PC-3 (cell line): ENCODE measurements at regions not wholly inside any gene's neighbourhood (a gene's known extent, or its start where the extent isn't known, plus 50 kb on each side); places are given as distances from the start of the nearest gene placed in this dataset.

Experiments
- ATAC-seq: fragments of 200-7000 bp; cut with Tn5 transposase; 2 replicates; pipeline ENCODE4 v1.9.1; 2020; ENCODE audit warnings: mild to moderate bottlenecking, moderate library complexity
- BruUV-seq: library from RNA; stranded (reverse); fragments of 400-500 nt; replicated peaks from 2 replicates; lab custom pipeline; 2021; lab: Mats Ljungman, UMichigan
- CTCF ChIA-PET: fragments of 300-600 bp; sonication (Branson Sonifier 250); formaldehyde crosslinking; loops from one replicate; lab custom pipeline; 2022; ENCODE audit warnings: antibody characterized with exemption; lab: Charles Lee
- POLR2A ChIA-PET: fragments of 300-600 bp; sonication (Branson Sonifier 250); formaldehyde crosslinking; loops from one replicate; lab custom pipeline; 2022; ENCODE audit warnings: antibody characterized with exemption; ENCODE audit not compliant: unreplicated experiment; lab: Charles Lee
- DNase-seq: peaks from one replicate; pipeline ENCODE4 v3.0.0-alpha.2; 2015
- H2AFZ ChIP-seq: fragments of 300-600 bp; sonication (generic); 2 replicates; pipeline ENCODE4 v1.6.0; 2016; ENCODE audit warnings: antibody characterized with exemption, low read length
- H3F3A ChIP-seq: fragments of 300-600 bp; sonication (generic); one replicate; pipeline ENCODE4 v1.6.0; 2017; ENCODE audit warnings: antibody characterized with exemption, low read length, control low read depth, mild to moderate bottlenecking; ENCODE audit not compliant: unreplicated experiment
- H3K27ac ChIP-seq: fragments of 300-600 bp; sonication (generic); 2 replicates; pipeline ENCODE4 v1.5.1; 2016; ENCODE audit warnings: mild to moderate bottlenecking, low read length
- H3K27me3 ChIP-seq: fragments of 300-600 bp; sonication (generic); 2 replicates; pipeline ENCODE4 v1.6.1; 2016; ENCODE audit warnings: low read length, mixed read lengths
- H3K36me3 ChIP-seq: fragments of 300-600 bp; sonication (generic); 2 replicates; pipeline ENCODE4 v1.6.1; 2016; ENCODE audit warnings: low read depth, mixed run types, low read length, mixed read lengths
- H3K4me1 ChIP-seq: fragments of 300-600 bp; sonication (generic); 2 replicates; pipeline ENCODE4 v1.5.1; 2016; ENCODE audit warnings: low read length; ENCODE audit not compliant: insufficient read depth
- H3K4me2 ChIP-seq: fragments of 300-600 bp; sonication (generic); 2 replicates; pipeline ENCODE4 v1.6.0; 2016; ENCODE audit warnings: low read length
- H3K4me3 ChIP-seq: fragments of 300-600 bp; sonication (generic); 2 replicates; pipeline ENCODE4 v1.5.1; 2016; ENCODE audit warnings: mild to moderate bottlenecking, low read length, mixed read lengths
- H3K79me2 ChIP-seq: fragments of 300-600 bp; sonication (generic); 2 replicates; pipeline ENCODE4 v1.6.1; 2017; ENCODE audit warnings: low read length, mixed read lengths
- H3K9ac ChIP-seq: fragments of 300-600 bp; sonication (generic); 2 replicates; pipeline ENCODE4 v1.6.0; 2016; ENCODE audit warnings: mild to moderate bottlenecking, low read length
- H3K9me2 ChIP-seq: fragments of 300-600 bp; sonication (generic); replicated peaks from 2 replicates; pipeline ENCODE4 v1.6.1; 2016; ENCODE audit warnings: mixed run types, low read length, mixed read lengths
- H3K9me3 ChIP-seq: fragments of 300-600 bp; sonication (generic); 2 replicates; pipeline ENCODE4 v1.6.1; 2016; ENCODE audit warnings: low read length, mixed read lengths
- H4K20me1 ChIP-seq: fragments of 300-600 bp; sonication (generic); 2 replicates; pipeline ENCODE4 v1.6.1; 2016; ENCODE audit warnings: low read length, mixed read lengths
- CTCF ChIP-seq: fragments of 300-600 bp; sonication (generic); conservative IDR thresholded peaks from 2 replicates; pipeline ENCODE4 v1.5.1; 2017; ENCODE audit warnings: antibody characterized with exemption, low read depth, mild to moderate bottlenecking, low read length
- EZH2 ChIP-seq: fragments of 300-600 bp; sonication (generic); IDR thresholded peaks from one replicate; pipeline ENCODE4 v1.6.1; 2017; ENCODE audit warnings: antibody characterized with exemption, mild to moderate bottlenecking, low read length; ENCODE audit not compliant: unreplicated experiment
- EZH2phosphoT487 ChIP-seq: fragments of 300-600 bp; sonication (generic); IDR thresholded peaks from 2 replicates; pipeline ENCODE4 v1.6.1; 2018; ENCODE audit warnings: mild to moderate bottlenecking, antibody characterized with exemption, low read length, borderline replicate concordance
- intact Hi-C: fragments of 100-400 bp; cut with micrococcal nuclease; formaldehyde crosslinking; loops from 2 replicates; pipeline ENCODE4 v1.9.0; 2023

- H3K4me1 ChIP-seq = no peaks in the 10 kb centered on the region; the same call in 1 of the 2 replicates
- DNase-seq = no peak
- H3K4me2 ChIP-seq = no peak overlapping the region
- BruUV-seq = no TSS peak
- no peak overlapping the region for H3K4me3 ChIP-seq
- no peaks in the 10 kb centered on the region for H3K36me3 ChIP-seq
- CTCF ChIA-PET = no interaction called here
- H3K27ac ChIP-seq = no peak overlapping the region
- no peak for ATAC-seq
- H4K20me1 ChIP-seq = no peaks in the 10 kb centered on the region
- H3K79me2 ChIP-seq = no peaks in the 10 kb centered on the region
- H3K9me2 ChIP-seq = no peaks in the 10 kb centered on the region
- intact Hi-C loops = no loop called here
- H3K9ac ChIP-seq = no peak overlapping the region
- no peaks in the 10 kb centered on the region for H3K27me3 ChIP-seq
- H2AFZ ChIP-seq = no peak overlapping the region
- TF ChIP-seq EZH2phosphoT487 (no peak), EZH2 (no peak), CTCF (no peak)
- H3K9me3 ChIP-seq = no peaks in the 10 kb centered on the region
- no peaks in the 10 kb centered on the region for H3F3A ChIP-seq
- POLR2A ChIA-PET = no interaction called here
These were observed 297.8 kb downstream of the ARL4A start for GRCh38 chr7:12985228-12985627.

GRCh38 chr7:12985752-12986151 is 298.3 kb downstream of the ARL4A start:
- POLR2A ChIA-PET = no interaction called here
- Histone ChIP-seq H3F3A (no peaks in the 10 kb centered on the region), H3K4me2 (no peak overlapping the region), H3K36me3 (no peaks in the 10 kb centered on the region), H2AFZ (no peak overlapping the region), H3K27me3 (no peaks in the 10 kb centered on the region), H3K27ac (no peak overlapping the region), H3K9me2 (no peaks in the 10 kb centered on the region), H3K79me2 (no peaks in the 10 kb centered on the region), H3K9ac (no peak overlapping the region), H3K9me3 (no peaks in the 10 kb centered on the region), H3K4me1 (no peaks in the 10 kb centered on the region; the same call in 1 of the 2 replicates), H4K20me1 (no peaks in the 10 kb centered on the region), H3K4me3 (no peak overlapping the region)
- no peak for DNase-seq
- intact Hi-C loops = no loop called here
- BruUV-seq = no TSS peak
- TF ChIP-seq EZH2 = no peak
- no peak for TF ChIP-seq EZH2phosphoT487
- no peak for TF ChIP-seq CTCF
- CTCF ChIA-PET = no interaction called here
- ATAC-seq = no peak

GRCh38 chr7:12987238-12987637 is 299.8 kb downstream of the ARL4A start:
- ATAC-seq (no peak), DNase-seq (no peak)
- ChIA-PET CTCF (no interaction called here), POLR2A (no interaction called here)
- Histone ChIP-seq H3K4me1 (no peaks in the 10 kb centered on the region; the same call in 1 of the 2 replicates), H2AFZ (no peak overlapping the region), H3K4me3 (no peak overlapping the region), H3K4me2 (no peak overlapping the region), H3K79me2 (no peaks in the 10 kb centered on the region), H3F3A (no peaks in the 10 kb centered on the region), H3K27me3 (no peaks in the 10 kb centered on the region), H3K27ac (no peak overlapping the region), H3K9ac (no peak overlapping the region), H3K9me3 (no peaks in the 10 kb centered on the region), H4K20me1 (no peaks in the 10 kb centered on the region), H3K36me3 (no peaks in the 10 kb centered on the region), H3K9me2 (no peaks in the 10 kb centered on the region)
- intact Hi-C loops = no loop called here
- no peak for TF ChIP-seq EZH2phosphoT487
- TF ChIP-seq EZH2 = no peak
- TF ChIP-seq CTCF = no peak
- BruUV-seq = no TSS peak
